ENCODE measurements at regions not wholly inside any gene's neighbourhood (a gene's known extent, or its start where the extent isn't known, plus 50 kb on each side); places are given as distances from the start of the nearest gene placed in this dataset.

DNA sequence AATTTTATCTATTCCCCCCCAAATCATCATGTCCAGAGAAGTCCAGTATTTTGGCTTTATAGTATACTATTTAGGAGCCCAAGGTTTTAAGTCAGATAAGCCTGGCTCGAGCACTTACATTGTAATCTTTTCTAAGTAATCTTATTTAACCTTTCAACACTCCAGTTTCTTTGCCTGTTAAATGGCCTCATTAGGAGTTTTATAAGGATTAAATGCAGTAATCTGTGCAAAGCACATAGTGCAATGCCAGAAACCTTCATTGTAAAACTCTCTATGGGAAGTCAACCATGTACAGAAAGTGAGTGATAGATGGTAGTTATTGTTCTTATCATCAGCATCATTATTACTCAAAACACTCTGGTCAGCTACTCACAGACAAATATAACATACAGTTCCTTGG, 1330.4 kb downstream of the SLC16A7 start:
- no peak overlapping the region for H2BK5ac ChIP-seq (ENCODE audit: low read depth, low read length, poor library complexity, severe bottlenecking)
- no peaks in the 10 kb centered on the region for H3K79me1 ChIP-seq (replicated peaks; ENCODE audit: low read length, poor library complexity, severe bottlenecking)
- H4K8ac ChIP-seq (ENCODE audit: low read length), result no peak overlapping the region
- H4K91ac ChIP-seq (ENCODE audit: low read length), result no peak overlapping the region
- no peak overlapping the region for H2AFZ ChIP-seq (ENCODE audit: low read depth, low read length)
- no peaks in the 10 kb centered on the region for H3K27me3 ChIP-seq (ENCODE audit: control insufficient read depth in 1 of 2, insufficient read depth in 1 of 2, low read length in 2 of 2)
- H2BK12ac ChIP-seq (ENCODE audit: low read length in 2 of 2), result no peak overlapping the region
- H3K4me1 ChIP-seq (ENCODE audit: control insufficient read depth, insufficient read depth, low read depth, low read length), result no peaks in the 10 kb centered on the region
- H2AK5ac ChIP-seq (ENCODE audit: low read length, severe bottlenecking), result no peak overlapping the region
- no peak overlapping the region for H3K14ac ChIP-seq (ENCODE audit: low read length in 2 of 2)
- H2BK15ac ChIP-seq (ENCODE audit: low read depth, poor library complexity, severe bottlenecking), result no peak overlapping the region
- DNase-seq, result no peak
- no peak overlapping the region for H2BK120ac ChIP-seq (ENCODE audit: low read depth, low read length)
- WGBS, result no CpG with 5 or more reads among the region's 1 CpG
- no peak overlapping the region for H3K23ac ChIP-seq (ENCODE audit: low read length in 2 of 2)
- H3K9me3 ChIP-seq (ENCODE audit: control insufficient read depth, low read length), result peaks cover 4% of the 10 kb centered on the region
- H3K4me3 ChIP-seq (ENCODE audit: insufficient read depth in 1 of 2, low read depth in 1 of 2, low read length in 2 of 2), result no peak overlapping the region
- no peak overlapping the region for H3K18ac ChIP-seq (ENCODE audit: low read depth in 1 of 2, low read length in 2 of 2)
- no peak overlapping the region for H3K9ac ChIP-seq (ENCODE audit: low read length)
- no peak overlapping the region for H3K27ac ChIP-seq (ENCODE audit: low read length, poor library complexity, severe bottlenecking)
- H3K4ac ChIP-seq (ENCODE audit: low read depth in 1 of 2, low read length in 2 of 2), result no peak overlapping the region
- no peaks in the 10 kb centered on the region for H3K36me3 ChIP-seq (ENCODE audit: control insufficient read depth in 1 of 2, insufficient read depth in 2 of 2, low read depth in 1 of 2, low read length in 2 of 2)
- no peak overlapping the region for H3K4me2 ChIP-seq (ENCODE audit: low read length, poor library complexity, severe bottlenecking)

DNA sequence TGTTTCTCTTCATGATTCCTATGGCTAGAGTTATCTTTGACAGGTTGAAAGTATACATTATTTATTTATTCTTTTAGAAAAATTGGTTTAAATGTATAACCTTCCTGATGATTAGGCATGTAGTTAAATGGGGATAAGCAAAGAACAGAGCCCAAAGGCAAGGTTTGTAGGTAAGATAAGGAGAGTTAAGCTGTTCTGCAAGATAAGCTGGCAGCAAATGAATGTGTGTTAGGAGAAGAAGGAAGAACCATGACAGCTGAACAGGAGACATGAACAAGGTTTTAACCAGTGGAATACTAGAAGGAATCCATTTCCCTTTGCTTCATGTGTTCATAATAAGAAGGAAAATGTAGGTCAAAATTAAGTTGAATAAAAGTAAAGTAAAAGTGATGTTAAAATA, 1330.1 kb upstream of the USP15 start:
- Histone ChIP-seq H2AK5ac (ENCODE audit: low read length, severe bottlenecking) (no peak overlapping the region), H3K79me1 (replicated peaks; ENCODE audit: low read length, poor library complexity, severe bottlenecking) (no peaks in the 10 kb centered on the region), H4K8ac (ENCODE audit: low read length) (no peak overlapping the region)

GRCh38 chr12:60935981-60936761, 1324.0 kb upstream of the USP15 start:
- 90% methylated on average over 8 of the region's 8 CpGs for WGBS
- no peak overlapping the region for H3K23ac ChIP-seq (ENCODE audit: low read length in 2 of 2)

More for the DNA sequence above, 1330.1 kb upstream of the USP15 start:
- H3K27me3 ChIP-seq (ENCODE audit: control insufficient read depth in 1 of 2, insufficient read depth in 1 of 2, low read length in 2 of 2), result no peaks in the 10 kb centered on the region
- no peak overlapping the region for H2BK5ac ChIP-seq (ENCODE audit: low read depth, low read length, poor library complexity, severe bottlenecking)
- H3K4me2 ChIP-seq (ENCODE audit: low read length, poor library complexity, severe bottlenecking), result no peak overlapping the region
- H3K4me3 ChIP-seq (ENCODE audit: insufficient read depth in 1 of 2, low read depth in 1 of 2, low read length in 2 of 2), result no peak overlapping the region
- no peak overlapping the region for H3K18ac ChIP-seq (ENCODE audit: low read depth in 1 of 2, low read length in 2 of 2)
- H2BK15ac ChIP-seq (ENCODE audit: low read depth, poor library complexity, severe bottlenecking), result no peak overlapping the region
- no peak overlapping the region for H2BK120ac ChIP-seq (ENCODE audit: low read depth, low read length)
- H3K27ac ChIP-seq (ENCODE audit: low read length, poor library complexity, severe bottlenecking), result no peak overlapping the region
- H3K4me1 ChIP-seq (ENCODE audit: control insufficient read depth, insufficient read depth, low read depth, low read length), result no peaks in the 10 kb centered on the region
- no peak overlapping the region for H4K91ac ChIP-seq (ENCODE audit: low read length)
- H3K23ac ChIP-seq (ENCODE audit: low read length in 2 of 2), result no peak overlapping the region
- no peak overlapping the region for H3K9ac ChIP-seq (ENCODE audit: low read length)
- no peak overlapping the region for H3K14ac ChIP-seq (ENCODE audit: low read length in 2 of 2)
- no peak for DNase-seq
- H3K4ac ChIP-seq (ENCODE audit: low read depth in 1 of 2, low read length in 2 of 2), result no peak overlapping the region
- no peak overlapping the region for H2BK12ac ChIP-seq (ENCODE audit: low read length in 2 of 2)
- no peak overlapping the region for H2AFZ ChIP-seq (ENCODE audit: low read depth, low read length)
- peaks cover 19% of the 10 kb centered on the region for H3K9me3 ChIP-seq (ENCODE audit: control insufficient read depth, low read length)
- H3K36me3 ChIP-seq (ENCODE audit: control insufficient read depth in 1 of 2, insufficient read depth in 2 of 2, low read depth in 1 of 2, low read length in 2 of 2), result no peaks in the 10 kb centered on the region

DNA sequence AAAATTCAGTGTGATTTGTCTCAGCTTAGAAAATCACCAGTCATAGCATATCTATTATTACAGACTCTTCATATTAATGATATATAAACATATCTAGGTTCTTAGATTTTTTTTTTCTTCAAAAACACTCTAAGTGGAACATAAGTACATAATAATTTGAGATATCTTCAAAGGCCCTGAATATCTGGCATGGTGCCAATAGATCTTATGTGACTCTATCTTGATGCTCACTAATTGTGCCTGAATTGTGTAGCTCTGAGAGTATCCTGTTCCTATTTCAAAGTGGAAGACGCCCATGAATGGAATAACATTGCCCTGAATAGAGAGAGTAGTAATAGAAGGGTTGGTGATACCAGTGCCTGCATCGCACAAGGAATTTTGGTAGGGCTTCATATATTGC, 1312.7 kb upstream of the USP15 start:
- Histone ChIP-seq H4K91ac (ENCODE audit: low read length) (no peak overlapping the region), H2AFZ (ENCODE audit: low read depth, low read length) (no peak overlapping the region), H3K27me3 (ENCODE audit: control insufficient read depth in 1 of 2, insufficient read depth in 1 of 2, low read length in 2 of 2) (no peaks in the 10 kb centered on the region), H3K36me3 (ENCODE audit: control insufficient read depth in 1 of 2, insufficient read depth in 2 of 2, low read depth in 1 of 2, low read length in 2 of 2) (no peaks in the 10 kb centered on the region), H2BK15ac (ENCODE audit: low read depth, poor library complexity, severe bottlenecking) (no peak overlapping the region), H2BK5ac (ENCODE audit: low read depth, low read length, poor library complexity, severe bottlenecking) (no peak overlapping the region), H3K4me1 (ENCODE audit: control insufficient read depth, insufficient read depth, low read depth, low read length) (no peaks in the 10 kb centered on the region), H3K18ac (ENCODE audit: low read depth in 1 of 2, low read length in 2 of 2) (no peak overlapping the region), H3K4ac (ENCODE audit: low read depth in 1 of 2, low read length in 2 of 2) (no peak overlapping the region), H3K27ac (ENCODE audit: low read length, poor library complexity, severe bottlenecking) (no peak overlapping the region), H3K14ac (ENCODE audit: low read length in 2 of 2) (no peak overlapping the region), H2AK5ac (ENCODE audit: low read length, severe bottlenecking) (no peak overlapping the region), H3K79me1 (replicated peaks; ENCODE audit: low read length, poor library complexity, severe bottlenecking) (no peaks in the 10 kb centered on the region), H4K8ac (ENCODE audit: low read length) (no peak overlapping the region), H3K4me3 (ENCODE audit: insufficient read depth in 1 of 2, low read depth in 1 of 2, low read length in 2 of 2) (no peak overlapping the region), H3K23ac (ENCODE audit: low read length in 2 of 2) (no peak overlapping the region), H3K4me2 (ENCODE audit: low read length, poor library complexity, severe bottlenecking) (no peak overlapping the region), H3K9me3 (ENCODE audit: control insufficient read depth, low read length) (peaks cover 9% of the 10 kb centered on the region), H2BK12ac (ENCODE audit: low read length in 2 of 2) (no peak overlapping the region), H3K9ac (ENCODE audit: low read length) (no peak overlapping the region), H2BK120ac (ENCODE audit: low read depth, low read length) (no peak overlapping the region)
- 90% methylated on average over 2 of the region's 2 CpGs for WGBS
- DNase-seq, result no peak

More at GRCh38 chr12:60935981-60936761, 1324.0 kb upstream of the USP15 start:
- H3K27me3 ChIP-seq (ENCODE audit: control insufficient read depth in 1 of 2, insufficient read depth in 1 of 2, low read length in 2 of 2), result no peaks in the 10 kb centered on the region
- H4K8ac ChIP-seq (ENCODE audit: low read length), result no peak overlapping the region
- H3K14ac ChIP-seq (ENCODE audit: low read length in 2 of 2), result peak overlapping the region in 1 of 2 experiments; percentile 30
- peaks cover 32% of the 10 kb centered on the region for H3K9me3 ChIP-seq (ENCODE audit: control insufficient read depth, low read length)
- H3K4me2 ChIP-seq (ENCODE audit: low read length, poor library complexity, severe bottlenecking), result no peak overlapping the region
- H2AFZ ChIP-seq (ENCODE audit: low read depth, low read length), result no peak overlapping the region
- no peak overlapping the region for H2BK5ac ChIP-seq (ENCODE audit: low read depth, low read length, poor library complexity, severe bottlenecking)
- no peak overlapping the region for H2BK12ac ChIP-seq (ENCODE audit: low read length in 2 of 2)
- no peaks in the 10 kb centered on the region for H3K4me1 ChIP-seq (ENCODE audit: control insufficient read depth, insufficient read depth, low read depth, low read length)
- H4K91ac ChIP-seq (ENCODE audit: low read length), result no peak overlapping the region
- no peak overlapping the region for H3K27ac ChIP-seq (ENCODE audit: low read length, poor library complexity, severe bottlenecking)
- no peak overlapping the region for H3K4ac ChIP-seq (ENCODE audit: low read depth in 1 of 2, low read length in 2 of 2)
- no peak overlapping the region for H3K4me3 ChIP-seq (ENCODE audit: insufficient read depth in 1 of 2, low read depth in 1 of 2, low read length in 2 of 2)
- no peak overlapping the region for H2BK120ac ChIP-seq (ENCODE audit: low read depth, low read length)
- H2AK5ac ChIP-seq (ENCODE audit: low read length, severe bottlenecking), result no peak overlapping the region
- no peak overlapping the region for H3K9ac ChIP-seq (ENCODE audit: low read length)
- no peak overlapping the region for H3K18ac ChIP-seq (ENCODE audit: low read depth in 1 of 2, low read length in 2 of 2)
- H2BK15ac ChIP-seq (ENCODE audit: low read depth, poor library complexity, severe bottlenecking), result no peak overlapping the region
- H3K79me1 ChIP-seq (replicated peaks; ENCODE audit: low read length, poor library complexity, severe bottlenecking), result no peaks in the 10 kb centered on the region
- H3K36me3 ChIP-seq (ENCODE audit: control insufficient read depth in 1 of 2, insufficient read depth in 2 of 2, low read depth in 1 of 2, low read length in 2 of 2), result no peaks in the 10 kb centered on the region
- DNase-seq, result no peak

Data from mesenchymal stem cell (in vitro differentiated cells and primary cell).